Fibroblast of lung (primary cell): ENCODE measurements at regions not wholly inside any gene's neighbourhood (a gene's known extent, or its start where the extent isn't known, plus 50 kb on each side); places are given as distances from the start of the nearest gene placed in this dataset.

ENCODE experiments used
- DNase-seq, 2 donors: peaks; one replicate each; pipeline versions ENCODE4 v3.0.0 to v3.0.0-alpha.2; 2010; ENCODE audit warnings: low read depth in 2 of 2
- H2AFZ ChIP-seq: 2 replicates; pipeline ENCODE4 v1.5.1; 2012; ENCODE audit warnings: low read length, control low read depth, inconsistent platforms
- H3K27ac ChIP-seq: 2 replicates; pipeline ENCODE4 v1.5.1; 2011; ENCODE audit warnings: low read length, control low read depth; ENCODE audit not compliant: insufficient read depth
- H3K27me3 ChIP-seq: 2 replicates; pipeline ENCODE4 v1.5.1; 2011; ENCODE audit warnings: mild to moderate bottlenecking, low read length; ENCODE audit not compliant: control insufficient read depth, insufficient read depth
- H3K36me3 ChIP-seq: 2 replicates; pipeline ENCODE4 v1.5.1; 2011; ENCODE audit warnings: low read length; ENCODE audit not compliant: control insufficient read depth, insufficient read depth
- H3K4me1 ChIP-seq: 2 replicates; pipeline ENCODE4 v1.5.1; 2011; ENCODE audit warnings: low read length; ENCODE audit not compliant: control insufficient read depth, insufficient read depth; ENCODE audit errors: extremely low read depth
- H3K4me2 ChIP-seq: 2 replicates; pipeline ENCODE4 v1.5.1; 2011; ENCODE audit warnings: low read length, control low read depth; ENCODE audit not compliant: insufficient read depth; ENCODE audit errors: extremely low read depth
- H3K4me3 ChIP-seq, 4 experiments: fragments of 200-600 bp in 1 of 4; sonication (generic) in 1 of 4; replicated peaks in 1 of 4; 2 replicates each; pipeline ENCODE4 v1.5.1; 2011 to 2016; ENCODE audit warnings: low read length in 4 of 4, low read depth in 3 of 4, mild to moderate bottlenecking in 3 of 4, control low read depth in 2 of 4, inconsistent platforms in 1 of 4, mixed read lengths in 1 of 4; ENCODE audit not compliant: insufficient read depth in 1 of 4; ENCODE audit errors: control extremely low read depth in 1 of 4
- H3K79me2 ChIP-seq: 2 replicates; pipeline ENCODE4 v1.5.1; 2012; ENCODE audit warnings: mild to moderate bottlenecking, low read length, inconsistent platforms; ENCODE audit not compliant: control insufficient read depth, insufficient read depth
- H3K9ac ChIP-seq: 2 replicates; pipeline ENCODE4 v1.5.1; 2011; ENCODE audit warnings: mild to moderate bottlenecking, low read length, control low read depth; ENCODE audit not compliant: insufficient read depth
- H3K9me3 ChIP-seq: 2 replicates; pipeline ENCODE4 v1.5.1; 2012; ENCODE audit warnings: low read depth, low read length; ENCODE audit not compliant: control insufficient read depth, insufficient read depth
- H4K20me1 ChIP-seq: 2 replicates; pipeline ENCODE4 v1.5.1; 2011; ENCODE audit warnings: low read length; ENCODE audit not compliant: control insufficient read depth, insufficient read depth; ENCODE audit errors: extremely low read depth
- CTCF ChIP-seq, 2 donors: IDR thresholded peaks in 1 of 2; conservative IDR thresholded peaks in 1 of 2; 1 replicate in 1 of 2; 2 replicates in 1 of 2; pipeline ENCODE4 v1.5.1; 2011 to 2012; ENCODE audit warnings: low read length in 2 of 2, control low read depth in 1 of 2, inconsistent platforms in 1 of 2, low read depth in 1 of 2, mild to moderate bottlenecking in 1 of 2
- EZH2 ChIP-seq: IDR thresholded peaks from 2 replicates; pipeline ENCODE4 v1.5.1; 2012; ENCODE audit warnings: low read length, control low read depth, mild to moderate bottlenecking; ENCODE audit errors: missing control alignments

GRCh38 chr7:144960763-144961162, 124.9 kb upstream of the TPK1 start:
- H3K4me2 ChIP-seq: no peak overlapping the region
- no peaks in the 10 kb centered on the region for H3K79me2 ChIP-seq
- H3K9ac ChIP-seq: no peak overlapping the region
- H3K27ac ChIP-seq: no peak overlapping the region
- no peaks in the 10 kb centered on the region for H4K20me1 ChIP-seq
- H3K9me3 ChIP-seq: no peaks in the 10 kb centered on the region
- no peaks in the 10 kb centered on the region for H3K4me1 ChIP-seq
- no peak overlapping the region for H3K4me3 ChIP-seq
- no peak for TF ChIP-seq EZH2
- no peak for TF ChIP-seq CTCF (conservative IDR thresholded peaks at IDR 0.05 in 1 of 2, IDR thresholded peaks at IDR 0.05 in 1 of 2; ENCODE audit: low read depth in 1 of 2, low read length in 2 of 2)
- H2AFZ ChIP-seq: no peak overlapping the region
- DNase-seq: no peak
- no peaks in the 10 kb centered on the region for H3K27me3 ChIP-seq
- no peaks in the 10 kb centered on the region for H3K36me3 ChIP-seq

DNA sequence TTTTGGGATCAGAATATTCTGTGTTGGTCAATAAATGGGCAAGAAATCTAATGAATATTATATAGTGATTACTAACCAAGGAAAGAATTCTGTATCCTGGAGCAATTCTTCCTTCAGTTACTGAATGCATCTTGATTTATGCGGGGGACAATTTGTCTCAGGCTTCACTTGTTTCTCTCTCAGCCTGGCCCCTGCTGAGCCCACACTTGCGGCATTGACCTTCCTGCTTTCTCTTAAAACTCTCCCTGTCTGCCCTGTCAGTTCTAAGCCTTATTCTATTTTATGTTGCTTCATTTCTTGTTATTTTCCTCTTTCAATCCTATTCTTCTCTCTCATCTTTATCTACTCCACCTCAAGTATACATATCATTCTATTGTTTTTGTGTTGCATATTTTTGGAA, 122.1 kb upstream of the TPK1 start:
- no peak overlapping the region for H3K9ac ChIP-seq
- H3K27me3 ChIP-seq: no peaks in the 10 kb centered on the region
- H3K4me1 ChIP-seq: no peaks in the 10 kb centered on the region
- no peaks in the 10 kb centered on the region for H3K36me3 ChIP-seq
- H4K20me1 ChIP-seq: no peaks in the 10 kb centered on the region
- no peak for DNase-seq
- no peaks in the 10 kb centered on the region for H3K79me2 ChIP-seq
- no peak overlapping the region for H3K4me2 ChIP-seq
- TF ChIP-seq EZH2 (no peak), CTCF (conservative IDR thresholded peaks at IDR 0.05 in 1 of 2, IDR thresholded peaks at IDR 0.05 in 1 of 2; ENCODE audit: low read depth in 1 of 2, low read length in 2 of 2) (no peak)
- H3K4me3 ChIP-seq: no peak overlapping the region
- no peaks in the 10 kb centered on the region for H3K9me3 ChIP-seq
- no peak overlapping the region for H3K27ac ChIP-seq
- H2AFZ ChIP-seq: no peak overlapping the region

DNA sequence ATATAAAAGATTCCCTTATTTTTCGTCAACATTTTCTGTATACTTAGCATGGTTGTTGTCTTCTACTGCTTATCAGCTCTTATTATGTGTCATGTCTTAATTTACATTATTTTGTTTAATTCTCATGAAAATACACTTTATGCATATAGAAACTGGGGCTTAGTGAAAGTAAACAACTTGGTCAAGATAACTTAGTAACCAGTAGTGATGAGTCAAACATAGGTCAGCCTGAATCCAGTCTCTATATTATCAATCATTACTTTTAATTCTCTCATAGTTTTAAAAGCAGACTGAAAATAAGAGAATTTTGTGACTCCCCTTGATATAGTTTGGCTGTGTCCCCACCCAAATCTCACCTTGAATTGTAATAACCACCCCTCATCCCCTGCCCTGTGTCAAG, 119.6 kb upstream of the TPK1 start:
- no peaks in the 10 kb centered on the region for H4K20me1 ChIP-seq
- no peak for TF ChIP-seq EZH2
- no peak for TF ChIP-seq CTCF (conservative IDR thresholded peaks at IDR 0.05 in 1 of 2, IDR thresholded peaks at IDR 0.05 in 1 of 2; ENCODE audit: low read depth in 1 of 2, low read length in 2 of 2)
- no peak overlapping the region for H3K27ac ChIP-seq
- no peaks in the 10 kb centered on the region for H3K27me3 ChIP-seq
- no peaks in the 10 kb centered on the region for H3K36me3 ChIP-seq
- DNase-seq: no peak
- no peak overlapping the region for H3K4me3 ChIP-seq
- no peaks in the 10 kb centered on the region for H3K79me2 ChIP-seq
- H3K9ac ChIP-seq: no peak overlapping the region
- no peaks in the 10 kb centered on the region for H3K4me1 ChIP-seq
- no peaks in the 10 kb centered on the region for H3K9me3 ChIP-seq
- no peak overlapping the region for H2AFZ ChIP-seq
- no peak overlapping the region for H3K4me2 ChIP-seq
